ENCODE measurements at regions not wholly inside any gene's neighbourhood (a gene's known extent, or its start where the extent isn't known, plus 50 kb on each side); places are given as distances from the start of the nearest gene placed in this dataset.

DNA sequence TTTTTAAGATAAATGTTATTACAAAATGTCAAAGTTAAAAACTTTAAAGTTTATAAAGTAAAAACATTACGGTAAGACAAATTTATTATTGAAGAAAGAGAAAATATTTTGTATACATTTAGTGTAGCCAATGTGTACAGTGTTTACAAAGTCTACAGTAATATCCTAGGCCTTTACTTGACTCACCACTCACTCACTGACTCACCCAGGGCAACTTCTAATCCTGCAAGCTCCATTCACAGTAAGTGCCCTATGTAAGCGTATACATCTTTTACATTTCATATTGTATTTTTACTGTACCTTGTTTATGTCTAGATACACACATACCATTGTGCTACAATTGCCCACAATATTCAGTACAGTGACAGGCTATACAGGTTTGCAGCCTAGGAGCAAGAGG is 448.2 kb downstream of the KCTD12 start:
- H3K4me3 ChIP-seq (ENCODE audit: low read depth in 2 of 2, low read length in 1 of 2): no peak overlapping the region
- ChIA-PET CTCF (no interaction called here), POLR2A (no interaction called here)
- no peaks in the 10 kb centered on the region for H3K36me3 ChIP-seq (replicated peaks in 1 of 2; ENCODE audit: control insufficient read depth in 1 of 2, insufficient read depth in 2 of 2, low read length in 1 of 2)
- no peaks in the 10 kb centered on the region for H3K9me3 ChIP-seq
- no peak overlapping the region for H3K4me2 ChIP-seq
- no peaks in the 10 kb centered on the region for H3K9me2 ChIP-seq
- no peaks in the 10 kb centered on the region for H3K79me2 ChIP-seq (ENCODE audit: insufficient read depth)
- no peaks in the 10 kb centered on the region for H3F3A ChIP-seq (replicated peaks; ENCODE audit: insufficient read depth)
- no peak overlapping the region for H2AFZ ChIP-seq (ENCODE audit: low read depth)
- no peaks in the 10 kb centered on the region for H3K4me1 ChIP-seq (ENCODE audit: control insufficient read depth in 1 of 2, insufficient read depth in 2 of 2, low read depth in 1 of 2, low read length in 1 of 2)
- TF ChIP-seq CHD2 (IDR thresholded peaks at IDR 0.05; ENCODE audit: low read length, partially characterized antibody) (no peak), GATA2 (CRISPR knock-in tag; IDR thresholded peaks at IDR 0.05) (no peak), TCF12 (IDR thresholded peaks at IDR 0.05) (no peak)
- 82% methylated on average over 2 of the region's 2 CpGs for WGBS (ENCODE audit: low lambda C conversion rate)
- H3K9ac ChIP-seq: no peak overlapping the region
- H4K20me1 ChIP-seq (ENCODE audit: insufficient read depth): no peaks in the 10 kb centered on the region
- no peaks in the 10 kb centered on the region for H3K27me3 ChIP-seq (ENCODE audit: insufficient read depth)
- DNase-seq: no peak
- H3K27ac ChIP-seq (ENCODE audit: low read depth in 2 of 2, low read length in 1 of 2): no peak overlapping the region

DNA sequence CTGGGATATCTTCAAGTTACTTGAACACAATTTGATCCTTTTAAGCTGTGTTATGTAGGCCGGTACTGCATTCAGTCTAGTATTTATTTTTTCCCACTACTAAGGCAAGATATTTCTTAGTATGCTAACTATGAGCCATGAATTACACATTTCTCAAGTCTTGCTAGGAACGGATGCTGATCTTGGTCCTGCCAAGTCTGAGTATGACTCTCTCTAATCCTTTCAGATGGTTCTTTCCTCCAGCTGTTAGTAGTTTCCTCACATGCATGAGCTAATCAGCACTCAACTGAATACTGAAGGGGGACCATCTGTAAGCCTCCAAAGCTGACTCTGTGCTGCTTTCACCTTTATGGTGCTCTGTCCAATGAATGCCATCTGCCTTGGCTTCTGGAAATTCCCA is 460.3 kb downstream of the KCTD12 start:
- no peak for TF ChIP-seq EZH2phosphoT487 (IDR thresholded peaks at IDR 0.05; ENCODE audit: borderline replicate concordance, low read depth)
- Histone ChIP-seq H3K9me3 (no peaks in the 10 kb centered on the region), H3K9me2 (no peaks in the 10 kb centered on the region), H3K4me2 (no peak overlapping the region), H2AFZ (ENCODE audit: low read depth) (no peak overlapping the region), H3K79me2 (ENCODE audit: insufficient read depth) (no peaks in the 10 kb centered on the region), H3K4me1 (ENCODE audit: control insufficient read depth in 1 of 2, insufficient read depth in 2 of 2, low read depth in 1 of 2, low read length in 1 of 2) (no peaks in the 10 kb centered on the region), H3K27ac (ENCODE audit: low read depth in 2 of 2, low read length in 1 of 2) (no peak overlapping the region), H4K20me1 (ENCODE audit: insufficient read depth) (no peaks in the 10 kb centered on the region), H3K4me3 (ENCODE audit: low read depth in 2 of 2, low read length in 1 of 2) (no peak overlapping the region), H3F3A (replicated peaks; ENCODE audit: insufficient read depth) (no peaks in the 10 kb centered on the region), H3K36me3 (replicated peaks in 1 of 2; ENCODE audit: control insufficient read depth in 1 of 2, insufficient read depth in 2 of 2, low read length in 1 of 2) (no peaks in the 10 kb centered on the region), H3K9ac (no peak overlapping the region), H3K27me3 (ENCODE audit: insufficient read depth) (no peaks in the 10 kb centered on the region)
- 41% methylated on average over 2 of the region's 2 CpGs for WGBS (ENCODE audit: low lambda C conversion rate)
- no peak for DNase-seq
- CTCF ChIA-PET: no interaction called here
- POLR2A ChIA-PET: no interaction called here

DNA sequence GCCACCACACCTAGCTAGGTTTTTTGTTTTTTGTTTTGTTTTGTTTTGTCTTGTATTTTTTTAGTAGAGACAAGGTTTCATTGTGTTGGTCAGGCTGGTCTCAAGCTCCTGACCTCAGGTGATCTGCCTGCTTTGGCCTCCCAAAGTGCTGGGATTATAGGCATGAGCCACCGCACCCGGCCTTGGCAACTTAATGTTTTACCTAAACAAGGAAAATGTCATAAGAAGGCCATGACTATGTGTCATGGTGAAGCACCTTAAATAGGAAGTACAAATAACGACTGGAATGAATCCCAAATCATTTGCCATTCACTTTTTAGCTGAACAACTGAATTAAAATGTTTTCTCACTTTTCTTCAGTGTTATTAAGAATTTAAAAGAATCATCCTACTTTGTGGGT is 465.2 kb downstream of the KCTD12 start:
- Histone ChIP-seq H3K4me3 (ENCODE audit: low read depth in 2 of 2, low read length in 1 of 2) (no peak overlapping the region), H3K27me3 (ENCODE audit: insufficient read depth) (no peaks in the 10 kb centered on the region), H3K79me2 (ENCODE audit: insufficient read depth) (no peaks in the 10 kb centered on the region), H2AFZ (ENCODE audit: low read depth) (no peak overlapping the region), H4K20me1 (ENCODE audit: insufficient read depth) (no peaks in the 10 kb centered on the region), H3K9ac (no peak overlapping the region), H3K9me3 (no peaks in the 10 kb centered on the region), H3K27ac (ENCODE audit: low read depth in 2 of 2, low read length in 1 of 2) (no peak overlapping the region), H3F3A (replicated peaks; ENCODE audit: insufficient read depth) (no peaks in the 10 kb centered on the region), H3K4me2 (no peak overlapping the region), H3K36me3 (replicated peaks in 1 of 2; ENCODE audit: control insufficient read depth in 1 of 2, insufficient read depth in 2 of 2, low read length in 1 of 2) (no peaks in the 10 kb centered on the region), H3K9me2 (no peaks in the 10 kb centered on the region), H3K4me1 (ENCODE audit: control insufficient read depth in 1 of 2, insufficient read depth in 2 of 2, low read depth in 1 of 2, low read length in 1 of 2) (no peaks in the 10 kb centered on the region)
- DNase-seq: no peak
- WGBS (ENCODE audit: low lambda C conversion rate): 50% methylated on average over 3 of the region's 3 CpGs
- CTCF ChIA-PET: interaction anchor here (1.3 kb wide), 1 partner anchor 487 kb away, joined by 3 read pairs; no protein-coding TSS in a partner anchor
- POLR2A ChIA-PET: no interaction called here
- TF ChIP-seq, protein P1, sequence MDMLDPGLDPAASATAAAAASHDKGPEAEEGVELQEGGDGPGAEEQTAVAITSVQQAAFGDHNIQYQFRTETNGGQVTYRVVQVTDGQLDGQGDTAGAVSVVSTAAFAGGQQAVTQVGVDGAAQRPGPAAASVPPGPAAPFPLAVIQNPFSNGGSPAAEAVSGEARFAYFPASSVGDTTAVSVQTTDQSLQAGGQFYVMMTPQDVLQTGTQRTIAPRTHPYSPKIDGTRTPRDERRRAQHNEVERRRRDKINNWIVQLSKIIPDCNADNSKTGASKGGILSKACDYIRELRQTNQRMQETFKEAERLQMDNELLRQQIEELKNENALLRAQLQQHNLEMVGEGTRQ (IDR thresholded peaks at IDR 0.05; ENCODE audit: borderline replicate concordance, low read depth, low read length): no peak
- TF ChIP-seq RXRA (IDR thresholded peaks at IDR 0.05; ENCODE audit: borderline replicate concordance, low read depth): no peak
- no peak for TF ChIP-seq YY1 (IDR thresholded peaks at IDR 0.05; ENCODE audit: low read depth)
- TF ChIP-seq EP300 (IDR thresholded peaks at IDR 0.05; ENCODE audit: borderline replicate concordance in 1 of 2, low read depth in 1 of 2, low read length in 1 of 2): no peak
- TF ChIP-seq, protein P2, sequence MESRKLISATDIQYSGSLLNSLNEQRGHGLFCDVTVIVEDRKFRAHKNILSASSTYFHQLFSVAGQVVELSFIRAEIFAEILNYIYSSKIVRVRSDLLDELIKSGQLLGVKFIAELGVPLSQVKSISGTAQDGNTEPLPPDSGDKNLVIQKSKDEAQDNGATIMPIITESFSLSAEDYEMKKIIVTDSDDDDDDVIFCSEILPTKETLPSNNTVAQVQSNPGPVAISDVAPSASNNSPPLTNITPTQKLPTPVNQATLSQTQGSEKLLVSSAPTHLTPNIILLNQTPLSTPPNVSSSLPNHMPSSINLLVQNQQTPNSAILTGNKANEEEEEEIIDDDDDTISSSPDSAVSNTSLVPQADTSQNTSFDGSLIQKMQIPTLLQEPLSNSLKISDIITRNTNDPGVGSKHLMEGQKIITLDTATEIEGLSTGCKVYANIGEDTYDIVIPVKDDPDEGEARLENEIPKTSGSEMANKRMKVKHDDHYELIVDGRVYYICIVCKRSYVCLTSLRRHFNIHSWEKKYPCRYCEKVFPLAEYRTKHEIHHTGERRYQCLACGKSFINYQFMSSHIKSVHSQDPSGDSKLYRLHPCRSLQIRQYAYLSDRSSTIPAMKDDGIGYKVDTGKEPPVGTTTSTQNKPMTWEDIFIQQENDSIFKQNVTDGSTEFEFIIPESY (IDR thresholded peaks at IDR 0.05; ENCODE audit: borderline replicate concordance, low read depth): no peak
- no peak for TF ChIP-seq FOXJ3 (CRISPR knock-in tag; IDR thresholded peaks at IDR 0.05)
- no peak for TF ChIP-seq TEAD4 (IDR thresholded peaks at IDR 0.05; ENCODE audit: borderline replicate concordance, insufficient read depth)
- TF ChIP-seq RFX5 (IDR thresholded peaks at IDR 0.05; ENCODE audit: low read length): no peak
- TF ChIP-seq CHD2 (IDR thresholded peaks at IDR 0.05; ENCODE audit: low read length, partially characterized antibody): no peak
- TF ChIP-seq, protein P3, sequence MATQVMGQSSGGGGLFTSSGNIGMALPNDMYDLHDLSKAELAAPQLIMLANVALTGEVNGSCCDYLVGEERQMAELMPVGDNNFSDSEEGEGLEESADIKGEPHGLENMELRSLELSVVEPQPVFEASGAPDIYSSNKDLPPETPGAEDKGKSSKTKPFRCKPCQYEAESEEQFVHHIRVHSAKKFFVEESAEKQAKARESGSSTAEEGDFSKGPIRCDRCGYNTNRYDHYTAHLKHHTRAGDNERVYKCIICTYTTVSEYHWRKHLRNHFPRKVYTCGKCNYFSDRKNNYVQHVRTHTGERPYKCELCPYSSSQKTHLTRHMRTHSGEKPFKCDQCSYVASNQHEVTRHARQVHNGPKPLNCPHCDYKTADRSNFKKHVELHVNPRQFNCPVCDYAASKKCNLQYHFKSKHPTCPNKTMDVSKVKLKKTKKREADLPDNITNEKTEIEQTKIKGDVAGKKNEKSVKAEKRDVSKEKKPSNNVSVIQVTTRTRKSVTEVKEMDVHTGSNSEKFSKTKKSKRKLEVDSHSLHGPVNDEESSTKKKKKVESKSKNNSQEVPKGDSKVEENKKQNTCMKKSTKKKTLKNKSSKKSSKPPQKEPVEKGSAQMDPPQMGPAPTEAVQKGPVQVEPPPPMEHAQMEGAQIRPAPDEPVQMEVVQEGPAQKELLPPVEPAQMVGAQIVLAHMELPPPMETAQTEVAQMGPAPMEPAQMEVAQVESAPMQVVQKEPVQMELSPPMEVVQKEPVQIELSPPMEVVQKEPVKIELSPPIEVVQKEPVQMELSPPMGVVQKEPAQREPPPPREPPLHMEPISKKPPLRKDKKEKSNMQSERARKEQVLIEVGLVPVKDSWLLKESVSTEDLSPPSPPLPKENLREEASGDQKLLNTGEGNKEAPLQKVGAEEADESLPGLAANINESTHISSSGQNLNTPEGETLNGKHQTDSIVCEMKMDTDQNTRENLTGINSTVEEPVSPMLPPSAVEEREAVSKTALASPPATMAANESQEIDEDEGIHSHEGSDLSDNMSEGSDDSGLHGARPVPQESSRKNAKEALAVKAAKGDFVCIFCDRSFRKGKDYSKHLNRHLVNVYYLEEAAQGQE (IDR thresholded peaks at IDR 0.05; ENCODE audit: low read depth, low read length): no peak
- no peak for TF ChIP-seq TAF1 (IDR thresholded peaks at IDR 0.05; ENCODE audit: borderline replicate concordance, low read depth, low read length)
- TF ChIP-seq, protein P4, sequence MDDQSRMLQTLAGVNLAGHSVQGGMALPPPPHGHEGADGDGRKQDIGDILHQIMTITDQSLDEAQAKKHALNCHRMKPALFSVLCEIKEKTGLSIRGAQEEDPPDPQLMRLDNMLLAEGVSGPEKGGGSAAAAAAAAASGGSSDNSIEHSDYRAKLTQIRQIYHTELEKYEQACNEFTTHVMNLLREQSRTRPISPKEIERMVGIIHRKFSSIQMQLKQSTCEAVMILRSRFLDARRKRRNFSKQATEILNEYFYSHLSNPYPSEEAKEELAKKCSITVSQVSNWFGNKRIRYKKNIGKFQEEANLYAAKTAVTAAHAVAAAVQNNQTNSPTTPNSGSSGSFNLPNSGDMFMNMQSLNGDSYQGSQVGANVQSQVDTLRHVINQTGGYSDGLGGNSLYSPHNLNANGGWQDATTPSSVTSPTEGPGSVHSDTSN (IDR thresholded peaks at IDR 0.05): no peak
